IPS DF 6.9 (cell line): ENCODE measurements at regions not wholly inside any gene's neighbourhood (a gene's known extent, or its start where the extent isn't known, plus 50 kb on each side); places are given as distances from the start of the nearest gene placed in this dataset.

Source experiments
- DNase-seq: peaks from one replicate; pipeline ENCODE4 v3.0.0-alpha.2; 2013; ENCODE audit warnings: low read depth, low spot score
- H3K27ac ChIP-seq: one replicate; pipeline ENCODE4 v1.5.1; 2013; ENCODE audit warnings: low read length, control low read depth
- H3K27me3 ChIP-seq: 2 replicates; pipeline ENCODE4 v1.6.1; 2013; ENCODE audit warnings: mild to moderate bottlenecking, low read length; ENCODE audit not compliant: control insufficient read depth, insufficient read depth
- H3K36me3 ChIP-seq: 2 replicates; pipeline ENCODE4 v1.6.1; 2013; ENCODE audit warnings: low read length; ENCODE audit not compliant: control insufficient read depth, insufficient read depth
- H3K4me1 ChIP-seq: 2 replicates; pipeline ENCODE4 v1.6.1; 2013; ENCODE audit warnings: low read length; ENCODE audit not compliant: control insufficient read depth, insufficient read depth
- H3K4me3 ChIP-seq: 2 replicates; pipeline ENCODE4 v1.5.1; 2013; ENCODE audit warnings: mild to moderate bottlenecking, low read length
- H3K9me3 ChIP-seq: 2 replicates; pipeline ENCODE4 v1.6.1; 2013; ENCODE audit warnings: low read length, inconsistent platforms; ENCODE audit not compliant: control insufficient read depth, insufficient read depth
- WGBS: extraction: QIAGEN DNeasy Blood & Tissue Kit; methylation state at CpG from one replicate; pipeline ENCODE4 v1.1.7; 2013; ENCODE audit warnings: mixed read lengths, missing lambda C conversion rate; ENCODE audit not compliant: insufficient read length, insufficient coverage; 5-methylcytosine and 5-hydroxymethylcytosine counted together

DNA sequence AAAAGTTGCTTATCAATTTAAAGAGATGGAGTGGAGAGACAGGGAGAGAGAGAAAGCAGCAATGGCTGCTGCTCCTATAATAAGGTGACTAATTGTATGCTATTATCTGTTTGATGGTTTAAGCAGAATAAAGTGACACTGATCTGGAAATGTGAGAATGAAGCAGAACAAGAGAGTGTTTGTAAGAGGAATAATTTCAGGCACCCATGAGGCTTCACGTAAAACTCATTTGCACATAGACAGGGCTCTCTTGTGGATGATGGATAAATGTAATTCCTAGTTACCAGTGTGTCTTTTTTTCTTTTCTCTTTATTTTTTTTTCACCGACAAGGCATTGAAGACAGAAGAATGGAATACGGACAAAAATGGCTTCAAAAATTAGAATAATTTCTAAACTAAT is 228.8 kb upstream of the TYRP1 start:
- WGBS, result no CpG with 5 or more reads among the region's 3 CpGs
- DNase-seq, result no peak
- Histone ChIP-seq H3K4me1 (peaks cover 1% of the 10 kb centered on the region; the same call in 1 of the 2 replicates), H3K27ac (no peak overlapping the region), H3K9me3 (no peaks in the 10 kb centered on the region), H3K4me3 (no peak overlapping the region), H3K36me3 (no peaks in the 10 kb centered on the region), H3K27me3 (no peaks in the 10 kb centered on the region)

DNA sequence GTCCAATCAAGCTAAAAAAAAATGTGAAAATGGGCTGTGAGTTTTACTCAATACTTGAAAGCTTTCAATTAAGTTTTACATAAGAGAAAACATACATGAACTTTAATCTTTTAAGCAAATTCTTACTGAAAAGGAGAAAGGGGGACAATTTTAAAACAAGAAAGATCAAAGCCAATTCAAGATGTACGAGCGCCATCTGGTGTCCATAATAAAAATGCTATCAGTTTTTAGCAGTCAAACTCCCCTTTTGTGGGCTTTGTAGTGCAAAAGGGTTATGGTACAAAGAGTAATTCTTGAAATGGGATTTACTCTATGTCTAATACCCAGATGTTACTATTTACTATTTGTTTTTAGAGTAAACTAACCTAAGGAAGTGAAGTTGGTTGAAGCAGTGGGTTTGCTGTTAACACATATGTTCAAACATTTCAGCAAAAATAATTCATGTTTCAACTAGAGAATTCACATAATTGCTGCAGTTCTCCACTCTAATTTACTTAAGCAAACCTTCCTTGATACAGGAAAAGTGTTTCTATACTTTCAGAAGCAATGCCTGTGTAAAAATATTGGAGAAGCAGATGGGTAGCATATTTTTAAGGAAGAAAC is 228.2 kb upstream of the TYRP1 start:
- H3K27me3 ChIP-seq, result no peaks in the 10 kb centered on the region
- no peak for DNase-seq
- peaks cover 1% of the 10 kb centered on the region; the same call in 1 of the 2 replicates for H3K4me1 ChIP-seq
- H3K4me3 ChIP-seq, result no peak overlapping the region
- H3K9me3 ChIP-seq, result no peaks in the 10 kb centered on the region
- no peak overlapping the region for H3K27ac ChIP-seq
- no CpG with 5 or more reads among the region's 2 CpGs for WGBS
- H3K36me3 ChIP-seq, result no peaks in the 10 kb centered on the region

DNA sequence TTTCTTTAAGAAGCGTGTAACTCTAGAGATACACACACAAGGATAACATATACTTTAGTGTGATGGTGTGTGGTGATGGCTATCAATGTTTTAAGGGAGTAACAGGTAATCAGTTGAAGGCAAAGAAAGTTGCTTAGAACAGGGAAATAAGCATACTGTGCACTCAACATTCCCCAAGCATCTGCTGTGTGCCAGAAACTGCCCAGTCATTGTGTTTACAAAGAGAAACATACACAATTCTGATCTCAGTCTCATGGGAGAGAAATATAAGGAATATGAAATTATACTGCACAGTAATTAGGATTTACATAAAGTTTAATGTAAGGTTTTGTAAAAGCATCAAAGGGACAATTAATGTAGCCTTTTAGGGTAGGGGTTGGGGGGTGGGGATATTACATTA is 224.1 kb upstream of the TYRP1 start:
- Histone ChIP-seq H3K9me3 (no peaks in the 10 kb centered on the region), H3K4me3 (no peak overlapping the region), H3K27ac (no peak overlapping the region), H3K27me3 (no peaks in the 10 kb centered on the region), H3K36me3 (no peaks in the 10 kb centered on the region), H3K4me1 (no peaks in the 10 kb centered on the region)
- no peak for DNase-seq
- no CpG with 5 or more reads among the region's 1 CpG for WGBS

DNA sequence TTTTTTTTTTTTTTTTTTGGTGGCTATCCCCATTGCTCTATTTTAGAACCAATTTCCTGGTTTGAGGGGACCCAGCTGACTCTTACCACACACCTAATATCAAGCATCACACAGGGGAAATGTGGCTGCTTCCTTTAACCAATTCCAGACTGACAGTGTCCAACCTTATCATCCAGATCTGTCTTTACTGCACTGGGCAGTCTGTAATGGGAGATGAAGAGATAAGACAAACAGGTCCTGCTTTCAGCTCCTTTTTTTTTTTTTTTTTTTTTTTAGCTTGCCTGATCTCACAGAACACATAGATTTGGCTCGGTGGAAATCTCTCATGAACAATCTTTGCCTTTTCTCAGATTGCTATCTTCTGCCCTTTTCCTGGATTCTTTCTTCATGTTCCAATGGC is 198.8 kb upstream of the TYRP1 start:
- no CpG with 5 or more reads among the region's 1 CpG for WGBS
- H3K4me3 ChIP-seq, result no peak overlapping the region
- H3K36me3 ChIP-seq, result no peaks in the 10 kb centered on the region
- no peaks in the 10 kb centered on the region for H3K27me3 ChIP-seq
- H3K27ac ChIP-seq, result no peak overlapping the region
- DNase-seq, result no peak
- no peaks in the 10 kb centered on the region for H3K4me1 ChIP-seq
- no peaks in the 10 kb centered on the region for H3K9me3 ChIP-seq

DNA sequence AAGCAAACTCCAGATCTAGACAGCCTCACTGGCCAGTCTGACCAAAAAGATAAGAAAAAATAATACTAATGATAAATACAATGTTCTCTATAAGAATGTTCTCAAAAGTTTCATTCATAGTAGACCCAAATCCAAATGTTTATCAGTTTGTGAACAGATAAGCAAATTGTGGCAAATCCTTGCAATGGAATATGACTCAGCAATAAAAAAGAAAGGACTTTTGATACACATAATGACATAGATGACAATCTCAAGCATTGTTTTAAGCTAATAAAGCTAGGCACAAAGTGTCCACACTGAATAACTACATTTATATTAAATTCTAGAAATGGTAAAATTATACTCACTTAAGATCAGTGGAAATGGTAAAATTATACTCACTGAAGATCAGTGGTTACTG is 195.4 kb upstream of the TYRP1 start:
- no peaks in the 10 kb centered on the region for H3K9me3 ChIP-seq
- no peak overlapping the region for H3K27ac ChIP-seq
- H3K4me3 ChIP-seq, result no peak overlapping the region
- no peaks in the 10 kb centered on the region for H3K4me1 ChIP-seq
- no peaks in the 10 kb centered on the region for H3K27me3 ChIP-seq
- no peaks in the 10 kb centered on the region for H3K36me3 ChIP-seq
- no peak for DNase-seq

DNA sequence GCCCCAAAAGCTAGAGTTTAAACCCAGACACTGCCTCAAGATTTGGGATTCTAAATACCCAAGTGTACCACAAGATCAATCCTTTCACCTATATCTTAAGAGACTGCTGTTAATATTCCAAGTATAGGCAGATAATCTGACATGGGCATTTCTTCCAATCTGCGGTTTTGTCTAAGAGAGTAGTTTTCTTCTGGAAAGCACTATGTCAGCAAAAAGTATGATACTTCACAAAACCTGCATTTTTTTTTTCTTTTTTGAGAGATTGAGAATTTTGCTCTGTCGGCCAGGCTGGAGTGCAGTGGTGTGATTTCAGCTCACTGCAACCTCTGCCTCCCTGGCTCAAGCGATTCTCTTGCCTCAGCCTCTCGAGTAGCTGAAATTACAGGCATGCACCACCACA is 190.7 kb upstream of the TYRP1 start:
- Histone ChIP-seq H3K4me3 (no peak overlapping the region), H3K27me3 (no peaks in the 10 kb centered on the region), H3K27ac (no peak overlapping the region), H3K36me3 (no peaks in the 10 kb centered on the region), H3K4me1 (no peaks in the 10 kb centered on the region), H3K9me3 (no peaks in the 10 kb centered on the region)
- no peak for DNase-seq
- no CpG with 5 or more reads among the region's 4 CpGs for WGBS

DNA sequence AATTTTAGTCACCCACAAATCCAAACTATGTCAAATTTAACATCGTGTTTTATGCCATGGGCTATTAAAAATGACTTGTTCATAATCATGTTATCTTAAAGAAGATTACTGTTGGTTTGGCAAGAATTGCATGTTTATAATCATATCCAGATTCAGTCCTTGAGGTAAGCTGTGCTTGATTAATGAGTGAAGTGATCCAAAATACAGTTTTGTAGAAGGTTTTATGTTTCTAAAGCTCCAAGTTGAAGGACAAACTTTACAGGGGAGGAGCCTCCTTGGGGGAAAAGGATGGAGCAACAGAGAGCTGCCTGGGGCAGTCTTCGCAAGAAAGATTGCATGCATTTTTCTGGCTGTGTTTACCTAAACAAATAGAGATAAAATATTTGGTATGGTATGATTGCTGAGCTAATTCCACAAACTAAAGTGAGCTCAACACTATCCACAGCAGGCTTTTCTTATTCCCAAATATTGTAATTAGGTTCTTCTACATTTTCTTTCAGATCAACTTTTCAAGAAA is 189.5 kb upstream of the TYRP1 start:
- 100% methylated on average over 1 of the region's 2 CpGs for whole genome bisulfite sequencing
- H3K27ac ChIP-seq, result no peak overlapping the region
- H3K4me3 ChIP-seq, result no peak overlapping the region
- no peaks in the 10 kb centered on the region for H3K4me1 ChIP-seq
- H3K27me3 ChIP-seq, result no peaks in the 10 kb centered on the region
- no peaks in the 10 kb centered on the region for H3K36me3 ChIP-seq
- no peak for DNase-seq
- no peaks in the 10 kb centered on the region for H3K9me3 ChIP-seq

DNA sequence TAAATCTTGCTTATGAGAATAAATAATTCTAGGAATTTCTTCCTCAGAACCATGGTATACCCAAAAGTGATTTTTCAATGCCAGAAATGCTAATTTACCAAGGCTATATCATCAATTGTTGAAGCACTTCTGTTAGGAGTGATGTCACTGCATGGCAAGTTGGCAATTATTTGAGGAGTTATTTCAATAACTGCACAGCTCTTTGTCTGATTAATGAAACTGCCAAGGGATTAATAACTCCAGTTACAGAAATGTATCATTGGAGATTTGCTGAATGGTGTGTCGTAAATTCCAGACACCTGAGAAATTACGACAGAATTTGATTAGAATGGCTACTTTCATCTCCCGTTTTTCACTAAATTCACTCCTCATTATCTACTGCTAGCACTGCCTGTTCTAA is 182.6 kb upstream of the TYRP1 start:
- WGBS, result no CpG with 5 or more reads among the region's 3 CpGs
- no peak for DNase-seq

DNA sequence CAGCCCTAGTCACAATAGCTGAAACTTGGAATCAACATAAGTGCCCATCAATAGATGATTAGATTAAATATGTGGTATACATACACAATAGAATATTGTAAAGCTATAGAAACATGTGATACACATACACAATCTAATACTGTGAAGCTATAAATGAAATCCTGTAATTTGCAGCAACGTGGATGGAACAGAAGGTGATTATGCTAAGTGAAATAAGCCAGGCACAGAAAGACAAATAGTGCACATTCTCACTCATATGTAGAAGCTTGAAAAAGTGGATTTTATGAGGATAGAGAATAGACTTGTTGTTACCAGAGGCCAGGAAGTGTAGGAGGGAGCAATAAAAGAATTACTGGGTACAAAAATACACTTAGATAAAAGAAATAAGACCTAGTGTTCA is 181.5 kb upstream of the TYRP1 start:
- Histone ChIP-seq H3K4me1 (no peaks in the 10 kb centered on the region), H3K27me3 (no peaks in the 10 kb centered on the region), H3K9me3 (no peaks in the 10 kb centered on the region), H3K27ac (no peak overlapping the region), H3K4me3 (no peak overlapping the region), H3K36me3 (no peaks in the 10 kb centered on the region)
- no peak for DNase-seq
- no CpG with 5 or more reads among the region's 1 CpG for WGBS

More for the DNA sequence above, 182.6 kb upstream of the TYRP1 start:
- no peaks in the 10 kb centered on the region for H3K27me3 ChIP-seq
- H3K4me3 ChIP-seq, result no peak overlapping the region
- no peaks in the 10 kb centered on the region for H3K9me3 ChIP-seq
- no peak overlapping the region for H3K27ac ChIP-seq
- no peaks in the 10 kb centered on the region for H3K4me1 ChIP-seq
- H3K36me3 ChIP-seq, result no peaks in the 10 kb centered on the region

DNA sequence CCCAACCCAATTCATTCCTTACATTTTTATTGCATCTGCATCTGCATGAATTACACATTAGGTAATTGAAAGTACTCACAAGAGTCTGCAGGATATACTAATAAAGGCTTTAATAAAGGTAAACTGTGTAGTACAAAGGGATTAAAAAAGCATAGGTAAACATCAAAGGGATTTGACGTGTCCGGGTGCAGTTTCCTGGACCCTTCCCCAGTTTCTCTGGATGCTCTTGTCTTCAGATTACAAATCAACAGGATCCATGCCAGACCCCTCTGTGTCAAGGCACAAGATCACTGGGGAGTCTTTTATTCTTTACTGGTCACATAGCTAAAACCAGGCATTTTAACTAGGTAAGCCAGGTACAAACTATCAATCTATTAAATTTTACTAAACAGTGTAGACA is 177.2 kb upstream of the TYRP1 start:
- no CpG with 5 or more reads among the region's 2 CpGs for WGBS
- Histone ChIP-seq H3K4me1 (no peaks in the 10 kb centered on the region), H3K4me3 (no peak overlapping the region), H3K9me3 (no peaks in the 10 kb centered on the region), H3K27me3 (no peaks in the 10 kb centered on the region), H3K27ac (no peak overlapping the region), H3K36me3 (no peaks in the 10 kb centered on the region)
- no peak for DNase-seq

DNA sequence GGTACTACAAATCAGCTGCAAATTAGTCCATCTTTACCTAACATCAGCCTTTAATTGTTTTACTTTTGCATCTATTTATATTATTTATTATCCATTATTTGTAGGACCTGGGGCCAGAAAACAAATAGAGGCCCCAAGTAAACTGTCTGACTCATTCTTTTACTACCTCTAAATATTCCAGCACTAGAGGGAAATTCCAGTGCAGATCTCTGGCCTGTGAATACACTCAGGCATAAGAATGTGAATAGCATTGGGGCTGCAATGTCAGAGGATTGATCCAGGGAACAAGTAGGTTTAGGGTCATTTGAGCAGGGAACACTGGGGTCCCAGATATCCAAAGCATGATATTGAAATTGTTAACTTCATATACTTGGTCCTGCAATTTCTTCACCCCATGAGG is 176.6 kb upstream of the TYRP1 start:
- Histone ChIP-seq H3K36me3 (no peaks in the 10 kb centered on the region), H3K4me1 (no peaks in the 10 kb centered on the region), H3K9me3 (no peaks in the 10 kb centered on the region), H3K4me3 (no peak overlapping the region), H3K27ac (no peak overlapping the region), H3K27me3 (no peaks in the 10 kb centered on the region)
- no peak for DNase-seq
